ENCODE measurements at regions not wholly inside any gene's neighbourhood (a gene's known extent, or its start where the extent isn't known, plus 50 kb on each side); places are given as distances from the start of the nearest gene placed in this dataset.

- TF ChIP-seq CTCF (IDR thresholded peaks at IDR 0.05) (no peak), POLR2A (IDR thresholded peaks at IDR 0.05) (no peak), EP300 (IDR thresholded peaks at IDR 0.05) (no peak)
Measured at GRCh38 chr4:73923631-73923937, 54.4 kb downstream of the CXCL1 start.
